ENCODE measurements at regions not wholly inside any gene's neighbourhood (a gene's known extent, or its start where the extent isn't known, plus 50 kb on each side); places are given as distances from the start of the nearest gene placed in this dataset.

GRCh38 chr11:115921986-115922385, 417.8 kb upstream of the CADM1 start:
- Histone ChIP-seq H3K4me3 (ENCODE audit: low read length in 2 of 2) (no peak overlapping the region), H3K9ac (ENCODE audit: low read length in 2 of 2) (no peak overlapping the region), H3K27ac (ENCODE audit: low read length) (no peak overlapping the region), H3K36me3 (ENCODE audit: control insufficient read depth in 2 of 2, insufficient read depth in 2 of 2, low read length in 2 of 2) (no peaks in the 10 kb centered on the region), H3K27me3 (ENCODE audit: control insufficient read depth in 1 of 2, insufficient read depth in 2 of 2, low read length in 2 of 2) (no peaks in the 10 kb centered on the region), H3K4me1 (ENCODE audit: control insufficient read depth, insufficient read depth, low read length) (peaks cover 14% of the 10 kb centered on the region), H3K9me3 (ENCODE audit: control insufficient read depth in 2 of 2, low read length in 2 of 2) (no peaks in the 10 kb centered on the region)

GRCh38 chr11:115921540-115921939, 417.3 kb upstream of the CADM1 start:
- Histone ChIP-seq H3K4me3 (ENCODE audit: low read length in 2 of 2) (no peak overlapping the region), H3K27ac (ENCODE audit: low read length) (no peak overlapping the region), H3K9me3 (ENCODE audit: control insufficient read depth in 2 of 2, low read length in 2 of 2) (no peaks in the 10 kb centered on the region)

GRCh38 chr11:115920841-115921480, 416.7 kb upstream of the CADM1 start:
- Histone ChIP-seq H3K4me1 (ENCODE audit: control insufficient read depth, insufficient read depth, low read length) (peaks cover 14% of the 10 kb centered on the region), H3K9me3 (ENCODE audit: control insufficient read depth in 2 of 2, low read length in 2 of 2) (no peaks in the 10 kb centered on the region), H3K27ac (ENCODE audit: low read length) (no peak overlapping the region), H3K9ac (ENCODE audit: low read length in 2 of 2) (no peak overlapping the region), H3K4me3 (ENCODE audit: low read length in 2 of 2) (no peak overlapping the region), H3K36me3 (ENCODE audit: control insufficient read depth in 2 of 2, insufficient read depth in 2 of 2, low read length in 2 of 2) (no peaks in the 10 kb centered on the region), H3K27me3 (ENCODE audit: control insufficient read depth in 1 of 2, insufficient read depth in 2 of 2, low read length in 2 of 2) (no peaks in the 10 kb centered on the region)

More at GRCh38 chr11:115921540-115921939, 417.3 kb upstream of the CADM1 start:
- Histone ChIP-seq H3K9ac (ENCODE audit: low read length in 2 of 2) (no peak overlapping the region), H3K36me3 (ENCODE audit: control insufficient read depth in 2 of 2, insufficient read depth in 2 of 2, low read length in 2 of 2) (no peaks in the 10 kb centered on the region), H3K27me3 (ENCODE audit: control insufficient read depth in 1 of 2, insufficient read depth in 2 of 2, low read length in 2 of 2) (no peaks in the 10 kb centered on the region), H3K4me1 (ENCODE audit: control insufficient read depth, insufficient read depth, low read length) (peaks cover 14% of the 10 kb centered on the region)

GRCh38 chr11:115920092-115920461, 415.9 kb upstream of the CADM1 start:
- H3K36me3 ChIP-seq (ENCODE audit: control insufficient read depth in 2 of 2, insufficient read depth in 2 of 2, low read length in 2 of 2): no peaks in the 10 kb centered on the region
- no peak overlapping the region for H3K27ac ChIP-seq (ENCODE audit: low read length)
- H3K4me3 ChIP-seq (ENCODE audit: low read length in 2 of 2): no peak overlapping the region
- no peak overlapping the region for H3K9ac ChIP-seq (ENCODE audit: low read length in 2 of 2)
- peaks cover 14% of the 10 kb centered on the region for H3K4me1 ChIP-seq (ENCODE audit: control insufficient read depth, insufficient read depth, low read length)
- H3K9me3 ChIP-seq (ENCODE audit: control insufficient read depth in 2 of 2, low read length in 2 of 2): no peaks in the 10 kb centered on the region
- H3K27me3 ChIP-seq (ENCODE audit: control insufficient read depth in 1 of 2, insufficient read depth in 2 of 2, low read length in 2 of 2): no peaks in the 10 kb centered on the region

- Histone ChIP-seq H3K27ac (ENCODE audit: low read length) (no peak overlapping the region), H3K27me3 (ENCODE audit: control insufficient read depth in 1 of 2, insufficient read depth in 2 of 2, low read length in 2 of 2) (no peaks in the 10 kb centered on the region)
Measured at GRCh38 chr11:115919341-115920091, 415.3 kb upstream of the CADM1 start.

GRCh38 chr11:115918576-115918975, 414.4 kb upstream of the CADM1 start:
- H3K27ac ChIP-seq (ENCODE audit: low read length): no peak overlapping the region
- H3K9ac ChIP-seq (ENCODE audit: low read length in 2 of 2): no peak overlapping the region
- no peaks in the 10 kb centered on the region for H3K9me3 ChIP-seq (ENCODE audit: control insufficient read depth in 2 of 2, low read length in 2 of 2)
- H3K36me3 ChIP-seq (ENCODE audit: control insufficient read depth in 2 of 2, insufficient read depth in 2 of 2, low read length in 2 of 2): no peaks in the 10 kb centered on the region
- H3K4me3 ChIP-seq (ENCODE audit: low read length in 2 of 2): no peak overlapping the region
- peaks cover 14% of the 10 kb centered on the region for H3K4me1 ChIP-seq (ENCODE audit: control insufficient read depth, insufficient read depth, low read length)
- no peaks in the 10 kb centered on the region for H3K27me3 ChIP-seq (ENCODE audit: control insufficient read depth in 1 of 2, insufficient read depth in 2 of 2, low read length in 2 of 2)

More at GRCh38 chr11:115919341-115920091, 415.3 kb upstream of the CADM1 start:
- Histone ChIP-seq H3K4me3 (ENCODE audit: low read length in 2 of 2) (no peak overlapping the region), H3K9me3 (ENCODE audit: control insufficient read depth in 2 of 2, low read length in 2 of 2) (no peaks in the 10 kb centered on the region), H3K4me1 (ENCODE audit: control insufficient read depth, insufficient read depth, low read length) (peaks cover 14% of the 10 kb centered on the region), H3K9ac (ENCODE audit: low read length in 2 of 2) (no peak overlapping the region), H3K36me3 (ENCODE audit: control insufficient read depth in 2 of 2, insufficient read depth in 2 of 2, low read length in 2 of 2) (no peaks in the 10 kb centered on the region)

GRCh38 chr11:115916608-115917007, 412.4 kb upstream of the CADM1 start:
- Histone ChIP-seq H3K9ac (ENCODE audit: low read length in 2 of 2) (no peak overlapping the region), H3K4me3 (ENCODE audit: low read length in 2 of 2) (no peak overlapping the region), H3K27me3 (ENCODE audit: control insufficient read depth in 1 of 2, insufficient read depth in 2 of 2, low read length in 2 of 2) (no peaks in the 10 kb centered on the region), H3K36me3 (ENCODE audit: control insufficient read depth in 2 of 2, insufficient read depth in 2 of 2, low read length in 2 of 2) (no peaks in the 10 kb centered on the region), H3K4me1 (ENCODE audit: control insufficient read depth, insufficient read depth, low read length) (peaks cover 14% of the 10 kb centered on the region), H3K9me3 (ENCODE audit: control insufficient read depth in 2 of 2, low read length in 2 of 2) (no peaks in the 10 kb centered on the region), H3K27ac (ENCODE audit: low read length) (no peak overlapping the region)

- Histone ChIP-seq H3K4me3 (ENCODE audit: low read length in 2 of 2) (no peak overlapping the region), H3K9me3 (ENCODE audit: control insufficient read depth in 2 of 2, low read length in 2 of 2) (no peaks in the 10 kb centered on the region), H3K4me1 (ENCODE audit: control insufficient read depth, insufficient read depth, low read length) (no peaks in the 10 kb centered on the region), H3K27me3 (ENCODE audit: control insufficient read depth in 1 of 2, insufficient read depth in 2 of 2, low read length in 2 of 2) (no peaks in the 10 kb centered on the region), H3K36me3 (ENCODE audit: control insufficient read depth in 2 of 2, insufficient read depth in 2 of 2, low read length in 2 of 2) (no peaks in the 10 kb centered on the region), H3K9ac (ENCODE audit: low read length in 2 of 2) (no peak overlapping the region), H3K27ac (ENCODE audit: low read length) (no peak overlapping the region)
Measured at GRCh38 chr11:115912484-115912945, 408.3 kb upstream of the CADM1 start.

GRCh38 chr11:115911613-115912346, 407.6 kb upstream of the CADM1 start:
- no peak overlapping the region for H3K27ac ChIP-seq (ENCODE audit: low read length)
- H3K9ac ChIP-seq (ENCODE audit: low read length in 2 of 2): no peak overlapping the region
- no peaks in the 10 kb centered on the region for H3K36me3 ChIP-seq (ENCODE audit: control insufficient read depth in 2 of 2, insufficient read depth in 2 of 2, low read length in 2 of 2)
- no peak overlapping the region for H3K4me3 ChIP-seq (ENCODE audit: low read length in 2 of 2)
- no peaks in the 10 kb centered on the region for H3K9me3 ChIP-seq (ENCODE audit: control insufficient read depth in 2 of 2, low read length in 2 of 2)
- no peaks in the 10 kb centered on the region for H3K4me1 ChIP-seq (ENCODE audit: control insufficient read depth, insufficient read depth, low read length)
- H3K27me3 ChIP-seq (ENCODE audit: control insufficient read depth in 1 of 2, insufficient read depth in 2 of 2, low read length in 2 of 2): no peaks in the 10 kb centered on the region

GRCh38 chr11:115910379-115910778, 406.2 kb upstream of the CADM1 start:
- Histone ChIP-seq H3K9ac (ENCODE audit: low read length in 2 of 2) (no peak overlapping the region), H3K27me3 (ENCODE audit: control insufficient read depth in 1 of 2, insufficient read depth in 2 of 2, low read length in 2 of 2) (no peaks in the 10 kb centered on the region), H3K27ac (ENCODE audit: low read length) (no peak overlapping the region), H3K4me3 (ENCODE audit: low read length in 2 of 2) (no peak overlapping the region), H3K36me3 (ENCODE audit: control insufficient read depth in 2 of 2, insufficient read depth in 2 of 2, low read length in 2 of 2) (no peaks in the 10 kb centered on the region), H3K9me3 (ENCODE audit: control insufficient read depth in 2 of 2, low read length in 2 of 2) (no peaks in the 10 kb centered on the region), H3K4me1 (ENCODE audit: control insufficient read depth, insufficient read depth, low read length) (no peaks in the 10 kb centered on the region)

Data from stomach smooth muscle (tissue), 2 donors.